Ishikawa (cell line): ENCODE measurements at regions not wholly inside any gene's neighbourhood (a gene's known extent, or its start where the extent isn't known, plus 50 kb on each side); places are given as distances from the start of the nearest gene placed in this dataset.

ENCODE experiments used
- CEBPB ChIP-seq: IDR thresholded peaks from 2 replicates; pipeline ENCODE4 v1.6.1; 2012
- CREB1 ChIP-seq: IDR thresholded peaks from 2 replicates; pipeline ENCODE4 v1.6.1; 2012; ENCODE audit warnings: low read depth
- EGR1 ChIP-seq: IDR thresholded peaks from 2 replicates; pipeline ENCODE4 v1.6.1; 2012
- EP300 ChIP-seq: IDR thresholded peaks from 2 replicates; pipeline ENCODE4 v1.6.1; 2012; ENCODE audit warnings: borderline replicate concordance
- RAD21 ChIP-seq: IDR thresholded peaks from 2 replicates; pipeline ENCODE4 v1.6.1; 2012; ENCODE audit warnings: low read depth
- TAF1 ChIP-seq: IDR thresholded peaks from 2 replicates; pipeline ENCODE4 v1.6.1; 2012; ENCODE audit warnings: low read depth, mild to moderate bottlenecking
- YY1 ChIP-seq: IDR thresholded peaks from 2 replicates; pipeline ENCODE4 v1.6.1; 2012; ENCODE audit warnings: low read depth
- TF ChIP-seq, protein P1 (sequence below): IDR thresholded peaks from 2 replicates; pipeline ENCODE4 v1.6.1; 2012

DNA sequence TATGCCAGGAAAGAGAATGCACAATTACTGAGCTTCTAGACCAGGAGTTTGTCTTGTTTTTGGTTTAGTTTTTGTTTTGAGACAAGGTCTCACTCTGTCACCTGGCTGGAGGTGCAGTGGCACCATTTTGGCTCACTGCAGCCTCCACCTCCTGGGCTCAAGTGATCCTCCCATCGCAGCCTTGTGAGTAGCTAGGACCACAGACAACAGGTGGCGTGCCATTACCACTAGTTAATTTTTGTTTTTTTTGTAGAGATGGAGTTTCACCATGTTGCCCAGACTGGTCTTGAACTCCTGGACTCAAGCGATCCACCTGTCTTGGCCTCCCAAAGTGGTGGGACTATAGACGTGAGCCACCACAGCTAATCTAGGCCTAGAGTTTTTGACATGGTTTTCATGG, 104.4 kb upstream of the CCDC54 start:
- no peak for TF ChIP-seq TAF1
- TF ChIP-seq EP300 = no peak
- no peak for TF ChIP-seq CREB1
- TF ChIP-seq RAD21 = no peak
- TF ChIP-seq, protein P1, sequence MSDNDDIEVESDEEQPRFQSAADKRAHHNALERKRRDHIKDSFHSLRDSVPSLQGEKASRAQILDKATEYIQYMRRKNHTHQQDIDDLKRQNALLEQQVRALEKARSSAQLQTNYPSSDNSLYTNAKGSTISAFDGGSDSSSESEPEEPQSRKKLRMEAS = no peak
- no peak for TF ChIP-seq CEBPB
- no peak for TF ChIP-seq EGR1
- no peak for TF ChIP-seq YY1
